Keratinocyte (primary cell): ENCODE measurements at regions not wholly inside any gene's neighbourhood (a gene's known extent, or its start where the extent isn't known, plus 50 kb on each side); places are given as distances from the start of the nearest gene placed in this dataset.

Source experiments
- DNase-seq: peaks from one replicate; pipeline ENCODE4 v3.0.0-alpha.2; 2011; ENCODE audit warnings: low read depth, missing footprints, low spot score
- FAIRE-seq: peaks from 2 replicates; lab custom pipeline; 2011; peaks lifted over from hg19 to GRCh38; lab: Jason Lieb, UNC
- H2AFZ ChIP-seq: 2 replicates; pipeline ENCODE4 v1.6.0; 2012; ENCODE audit warnings: low read length, control low read depth, inconsistent platforms; ENCODE audit not compliant: control insufficient read depth
- H3K27ac ChIP-seq: 2 replicates; pipeline ENCODE4 v1.5.1; 2011; ENCODE audit warnings: low read length; ENCODE audit not compliant: control insufficient read depth, insufficient read depth
- H3K27me3 ChIP-seq: 3 replicates; pipeline ENCODE4 v1.6.0; 2011; ENCODE audit warnings: low read length; ENCODE audit not compliant: control insufficient read depth, insufficient read depth; ENCODE audit errors: extremely low read depth
- H3K36me3 ChIP-seq, 2 experiments: 2 replicates in 1 of 2; 3 replicates in 1 of 2; pipeline ENCODE4 v1.5.1; 2011; ENCODE audit warnings: low read length in 2 of 2, mild to moderate bottlenecking in 1 of 2; ENCODE audit not compliant: control insufficient read depth in 2 of 2, insufficient read depth in 2 of 2; ENCODE audit errors: extremely low read depth in 1 of 2
- H3K4me1 ChIP-seq: 3 replicates; pipeline ENCODE4 v1.5.1; 2011; ENCODE audit warnings: low read length; ENCODE audit not compliant: control insufficient read depth, insufficient read depth; ENCODE audit errors: extremely low read depth
- H3K4me2 ChIP-seq: 3 replicates; pipeline ENCODE4 v1.6.0; 2011; ENCODE audit warnings: low read depth, low read length; ENCODE audit not compliant: control insufficient read depth, insufficient read depth; ENCODE audit errors: extremely low read depth
- H3K4me3 ChIP-seq, 3 experiments: fragments of 200-600 bp in 1 of 3; sonication (generic) in 1 of 3; 2 replicates in 2 of 3; 3 replicates in 1 of 3; pipeline ENCODE4 v1.5.1; 2011 to 2016; ENCODE audit warnings: low read length in 3 of 3, mild to moderate bottlenecking in 3 of 3, control low read depth in 2 of 3, inconsistent platforms in 1 of 3, low read depth in 1 of 3, mixed read lengths in 1 of 3, mixed run types in 1 of 3, moderate library complexity in 1 of 3; ENCODE audit not compliant: control insufficient read depth in 2 of 3, insufficient read depth in 2 of 3; ENCODE audit errors: extremely low read depth in 1 of 3
- H3K79me2 ChIP-seq: 2 replicates; pipeline ENCODE4 v1.6.0; 2012; ENCODE audit warnings: low read length; ENCODE audit not compliant: control insufficient read depth, insufficient read depth
- H3K9ac ChIP-seq: 3 replicates; pipeline ENCODE4 v1.6.0; 2011; ENCODE audit warnings: low read length; ENCODE audit not compliant: control insufficient read depth, insufficient read depth; ENCODE audit errors: extremely low read depth
- H3K9me1 ChIP-seq: 3 replicates; pipeline ENCODE4 v1.6.0; 2011; ENCODE audit warnings: low read length; ENCODE audit not compliant: control insufficient read depth, insufficient read depth; ENCODE audit errors: extremely low read depth
- H3K9me3 ChIP-seq: 2 replicates; pipeline ENCODE4 v1.5.1; 2012; ENCODE audit warnings: low read depth, low read length; ENCODE audit not compliant: control insufficient read depth
- H4K20me1 ChIP-seq: 3 replicates; pipeline ENCODE4 v1.6.0; 2011; ENCODE audit warnings: low read length; ENCODE audit not compliant: control insufficient read depth, insufficient read depth; ENCODE audit errors: extremely low read depth
- EZH2 ChIP-seq: IDR thresholded peaks from one replicate; pipeline ENCODE4 v1.6.1; 2012; ENCODE audit warnings: inconsistent platforms, mild to moderate bottlenecking, low read length, moderate library complexity
- dilution Hi-C: fragments of 300-500 bp; cut with MboI; formaldehyde crosslinking; loops from one replicate; pipeline ENCODE4 v1.7.0; 2020; ENCODE audit warnings: low sequenced_read_pairs; ENCODE audit not compliant: extremely low pct_ligation_motif_present
- TF ChIP-seq, protein P1 (sequence below), 3 experiments: IDR thresholded peaks in 1 of 3; conservative IDR thresholded peaks in 1 of 3; optimal IDR thresholded peaks in 1 of 3; 2 replicates in 2 of 3; 3 replicates in 1 of 3; pipeline versions ENCODE3 to v1.5.1; 2011; ENCODE audit warnings: low read length in 3 of 3, mild to moderate bottlenecking in 3 of 3, moderate library complexity in 2 of 3, control low read depth in 1 of 3, inconsistent platforms in 1 of 3; ENCODE audit not compliant: insufficient read depth in 2 of 3; ENCODE audit errors: extremely low read depth in 1 of 3

DNA sequence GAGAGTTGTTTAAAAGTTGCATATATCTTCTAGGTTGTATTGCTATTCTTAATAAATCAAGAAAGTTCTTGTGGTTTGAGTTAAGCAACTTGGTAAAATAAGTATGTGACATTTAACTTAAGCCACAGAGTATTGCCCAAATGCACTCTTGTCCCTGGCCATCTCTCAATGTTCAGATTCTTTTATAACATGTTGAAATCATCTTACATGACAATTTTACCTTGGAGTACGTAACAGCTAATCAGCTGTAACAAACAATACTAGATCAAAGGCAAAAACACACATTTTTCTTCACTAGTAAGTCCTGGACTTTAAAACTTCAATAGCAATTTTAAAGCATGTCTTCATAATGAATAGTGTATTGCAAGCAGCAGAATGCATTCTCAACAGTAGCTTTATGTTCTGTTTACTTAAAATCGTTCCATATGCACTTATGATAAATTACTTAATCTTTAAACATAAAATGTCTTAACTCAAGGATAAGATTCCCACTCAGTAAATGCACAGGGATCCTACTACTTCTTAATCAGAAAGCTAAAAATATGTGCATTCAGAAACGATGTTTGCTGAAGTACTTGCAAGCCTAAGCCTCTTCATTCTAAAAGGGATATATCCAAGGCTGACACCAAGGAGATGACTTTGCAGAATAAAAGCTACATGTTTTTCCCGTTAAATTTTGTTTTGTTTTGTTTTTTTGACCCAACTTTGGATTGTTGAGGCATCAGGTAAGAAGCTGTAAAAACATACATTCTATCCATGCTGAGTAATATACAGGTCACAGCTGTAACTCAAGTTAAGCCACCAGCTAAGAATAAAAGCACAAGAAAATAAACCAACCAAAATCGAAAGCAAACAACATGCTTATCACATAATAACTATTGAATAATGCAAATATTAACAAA is 86.1 kb upstream of the NFIB start:
- TF ChIP-seq, protein P1, sequence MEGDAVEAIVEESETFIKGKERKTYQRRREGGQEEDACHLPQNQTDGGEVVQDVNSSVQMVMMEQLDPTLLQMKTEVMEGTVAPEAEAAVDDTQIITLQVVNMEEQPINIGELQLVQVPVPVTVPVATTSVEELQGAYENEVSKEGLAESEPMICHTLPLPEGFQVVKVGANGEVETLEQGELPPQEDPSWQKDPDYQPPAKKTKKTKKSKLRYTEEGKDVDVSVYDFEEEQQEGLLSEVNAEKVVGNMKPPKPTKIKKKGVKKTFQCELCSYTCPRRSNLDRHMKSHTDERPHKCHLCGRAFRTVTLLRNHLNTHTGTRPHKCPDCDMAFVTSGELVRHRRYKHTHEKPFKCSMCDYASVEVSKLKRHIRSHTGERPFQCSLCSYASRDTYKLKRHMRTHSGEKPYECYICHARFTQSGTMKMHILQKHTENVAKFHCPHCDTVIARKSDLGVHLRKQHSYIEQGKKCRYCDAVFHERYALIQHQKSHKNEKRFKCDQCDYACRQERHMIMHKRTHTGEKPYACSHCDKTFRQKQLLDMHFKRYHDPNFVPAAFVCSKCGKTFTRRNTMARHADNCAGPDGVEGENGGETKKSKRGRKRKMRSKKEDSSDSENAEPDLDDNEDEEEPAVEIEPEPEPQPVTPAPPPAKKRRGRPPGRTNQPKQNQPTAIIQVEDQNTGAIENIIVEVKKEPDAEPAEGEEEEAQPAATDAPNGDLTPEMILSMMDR (optimal IDR thresholded peaks at IDR 0.05 in 1 of 3, IDR thresholded peaks at IDR 0.05 in 1 of 3, conservative IDR thresholded peaks at IDR 0.05 in 1 of 3; ENCODE audit: extremely low read depth in 1 of 3, insufficient read depth in 2 of 3, low read length in 3 of 3), result no peak
- no peak for TF ChIP-seq EZH2
- dilution Hi-C loops, result no loop called here
- no peaks in the 10 kb centered on the region for H3K9me3 ChIP-seq
- H3K36me3 ChIP-seq, result no peaks in the 10 kb centered on the region
- no peak overlapping the region for H3K4me2 ChIP-seq
- H3K27ac ChIP-seq, result no peak overlapping the region
- no peak overlapping the region for H2AFZ ChIP-seq
- no peaks in the 10 kb centered on the region for H3K9me1 ChIP-seq
- peaks cover 13% of the 10 kb centered on the region for H3K27me3 ChIP-seq
- H4K20me1 ChIP-seq, result no peaks in the 10 kb centered on the region
- no peaks in the 10 kb centered on the region for H3K79me2 ChIP-seq
- DNase-seq (no peak), FAIRE-seq (no peak)
- no peaks in the 10 kb centered on the region for H3K4me1 ChIP-seq
- H3K9ac ChIP-seq, result no peak overlapping the region
- H3K4me3 ChIP-seq, result no peak overlapping the region

DNA sequence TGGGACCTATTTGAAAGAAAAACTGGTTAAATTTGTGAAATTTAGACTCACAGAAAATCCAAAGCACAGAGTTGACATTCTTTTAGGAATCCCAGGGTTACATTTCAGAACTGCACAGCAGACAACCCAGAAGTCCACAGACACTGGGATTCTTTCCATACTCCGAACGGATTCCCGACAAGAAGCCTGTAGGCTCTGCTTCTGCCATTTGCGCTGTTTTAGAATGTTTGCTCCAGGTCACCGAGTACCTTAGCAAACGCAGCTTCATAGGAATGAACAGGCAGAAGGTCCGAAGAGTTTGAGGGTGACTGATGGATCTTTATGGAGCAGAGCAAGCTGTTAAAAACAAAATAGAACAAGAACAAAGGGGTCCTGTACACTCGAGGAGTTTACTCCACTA is 84.5 kb upstream of the NFIB start:
- Histone ChIP-seq H3K79me2 (no peaks in the 10 kb centered on the region), H3K4me3 (no peak overlapping the region), H4K20me1 (no peaks in the 10 kb centered on the region), H2AFZ (no peak overlapping the region), H3K9ac (no peak overlapping the region), H3K4me1 (no peaks in the 10 kb centered on the region), H3K9me3 (no peaks in the 10 kb centered on the region), H3K36me3 (no peaks in the 10 kb centered on the region), H3K4me2 (no peak overlapping the region), H3K27ac (no peak overlapping the region), H3K27me3 (peaks cover 6% of the 10 kb centered on the region), H3K9me1 (no peaks in the 10 kb centered on the region)
- TF ChIP-seq, protein P1 (optimal IDR thresholded peaks at IDR 0.05 in 1 of 3, IDR thresholded peaks at IDR 0.05 in 1 of 3, conservative IDR thresholded peaks at IDR 0.05 in 1 of 3; ENCODE audit: extremely low read depth in 1 of 3, insufficient read depth in 2 of 3, low read length in 3 of 3), result no peak
- no peak for DNase-seq
- dilution Hi-C loops, result no loop called here
- no peak for FAIRE-seq
